DND-41 (cell line): ENCODE measurements at regions not wholly inside any gene's neighbourhood (a gene's known extent, or its start where the extent isn't known, plus 50 kb on each side); places are given as distances from the start of the nearest gene placed in this dataset.
"Not testable (repeated sequence)": the region's sequence is repeated elsewhere in the genome, so short reads cannot be mapped to it uniquely, and the experiment has no call there.

Experiments
- ATAC-seq: fragments of 200-7000 bp; cut with Tn5 transposase; 3 replicates; pipeline ENCODE4 v1.9.1; 2021; ENCODE audit warnings: low read depth; ENCODE audit not compliant: insufficient read depth
- DNase-seq: peaks from one replicate; pipeline ENCODE4 v3.0.0-alpha.2; 2020
- H2AFZ ChIP-seq: 2 replicates; pipeline ENCODE4 v1.6.0; 2012; ENCODE audit warnings: low read depth, low read length
- H3K27ac ChIP-seq: 2 replicates; pipeline ENCODE4 v1.5.1; 2012; ENCODE audit warnings: low read length, inconsistent platforms
- H3K27me3 ChIP-seq: fragments of 200-600 bp; sonication (generic); 2 replicates; pipeline ENCODE4 v1.6.0; 2012; ENCODE audit warnings: low read length, mild to moderate bottlenecking, inconsistent platforms; ENCODE audit not compliant: insufficient read depth, poor library complexity
- H3K36me3 ChIP-seq: 2 replicates; pipeline ENCODE4 v1.5.1; 2012; ENCODE audit warnings: low read length, inconsistent platforms; ENCODE audit not compliant: insufficient read depth
- H3K4me1 ChIP-seq: 2 replicates; pipeline ENCODE4 v1.5.1; 2012; ENCODE audit warnings: mild to moderate bottlenecking, low read length; ENCODE audit not compliant: insufficient read depth
- H3K4me2 ChIP-seq: 2 replicates; pipeline ENCODE4 v1.6.0; 2012; ENCODE audit warnings: mild to moderate bottlenecking, moderate library complexity, low read length, inconsistent platforms; ENCODE audit not compliant: insufficient read depth
- H3K4me3 ChIP-seq, 2 experiments: fragments of 200-600 bp in 1 of 2; shearing (Covaris generic) in 1 of 2; 2 replicates each; pipeline ENCODE4 v1.5.1; 2012 to 2016; ENCODE audit warnings: inconsistent platforms in 2 of 2, low read length in 2 of 2, mild to moderate bottlenecking in 2 of 2, low read depth in 1 of 2, moderate library complexity in 1 of 2
- H3K79me2 ChIP-seq: 2 replicates; pipeline ENCODE4 v1.6.0; 2012; ENCODE audit warnings: low read length, inconsistent platforms; ENCODE audit not compliant: insufficient read depth
- H3K9ac ChIP-seq: 2 replicates; pipeline ENCODE4 v1.6.0; 2012; ENCODE audit warnings: low read depth, mild to moderate bottlenecking, inconsistent platforms, low read length, moderate library complexity
- H3K9me3 ChIP-seq: 2 replicates; pipeline ENCODE4 v1.5.1; 2012; ENCODE audit warnings: low read length, moderate library complexity, mild to moderate bottlenecking, inconsistent platforms; ENCODE audit not compliant: insufficient read depth, severe bottlenecking
- H4K20me1 ChIP-seq: 2 replicates; pipeline ENCODE4 v1.6.0; 2012; ENCODE audit warnings: low read length; ENCODE audit not compliant: insufficient read depth
- CTCF ChIP-seq: IDR thresholded peaks from 2 replicates; pipeline ENCODE4 v1.5.1; 2012; ENCODE audit warnings: borderline replicate concordance, low read length, moderate library complexity, mild to moderate bottlenecking; ENCODE audit not compliant: poor library complexity, severe bottlenecking; ENCODE audit errors: extremely low read depth
- EZH2 ChIP-seq: IDR thresholded peaks from 3 replicates; pipeline ENCODE4 v1.6.1; 2012; ENCODE audit warnings: borderline replicate concordance, low read depth, mild to moderate bottlenecking, moderate library complexity, low read length, inconsistent platforms; ENCODE audit not compliant: severe bottlenecking

GRCh38 chr7:94154858-94155257, 150.7 kb upstream of the BET1 start:
- H3K27me3 ChIP-seq = no peaks in the 10 kb centered on the region
- H3K36me3 ChIP-seq = no peaks in the 10 kb centered on the region
- H3K4me2 ChIP-seq = no peak overlapping the region
- no peak overlapping the region for H3K4me3 ChIP-seq
- H3K79me2 ChIP-seq = no peaks in the 10 kb centered on the region
- TF ChIP-seq CTCF (no peak), EZH2 (no peak)
- no peaks in the 10 kb centered on the region for H4K20me1 ChIP-seq
- no peak overlapping the region for H3K9ac ChIP-seq
- no peaks in the 10 kb centered on the region for H3K4me1 ChIP-seq
- no peak overlapping the region for H2AFZ ChIP-seq
- ATAC-seq = no peak
- H3K9me3 ChIP-seq = no peaks in the 10 kb centered on the region
- H3K27ac ChIP-seq = no peak overlapping the region
- DNase-seq = no peak

- not testable (repeated sequence) for DNase-seq, H3K9me3 ChIP-seq, H3K27ac ChIP-seq, ATAC-seq, H3K4me2 ChIP-seq, H3K27me3 ChIP-seq, H2AFZ ChIP-seq, H3K4me3 ChIP-seq, H3K36me3 ChIP-seq, H3K79me2 ChIP-seq, H4K20me1 ChIP-seq, H3K4me1 ChIP-seq, H3K9ac ChIP-seq
Measured at GRCh38 chr7:94157659-94158306, 153.6 kb upstream of the BET1 start.

- DNase-seq (no peak), ATAC-seq (no peak)
- Histone ChIP-seq H3K27ac (no peak overlapping the region), H3K27me3 (no peaks in the 10 kb centered on the region), H3K4me2 (no peak overlapping the region), H2AFZ (no peak overlapping the region), H3K4me3 (no peak overlapping the region), H3K36me3 (no peaks in the 10 kb centered on the region), H3K79me2 (no peaks in the 10 kb centered on the region), H3K4me1 (no peaks in the 10 kb centered on the region), H3K9me3 (no peaks in the 10 kb centered on the region), H4K20me1 (no peaks in the 10 kb centered on the region), H3K9ac (no peak overlapping the region)
- TF ChIP-seq EZH2 = no peak
- no peak for TF ChIP-seq CTCF
Measured at GRCh38 chr7:94160719-94161435, 156.7 kb upstream of the BET1 start.

GRCh38 chr7:94161476-94161875, 157.3 kb upstream of the BET1 start:
- H3K36me3 ChIP-seq = no peaks in the 10 kb centered on the region
- no peaks in the 10 kb centered on the region for H3K79me2 ChIP-seq
- H3K27ac ChIP-seq = no peak overlapping the region
- DNase-seq (no peak), ATAC-seq (no peak)
- no peak overlapping the region for H3K4me2 ChIP-seq
- H3K4me1 ChIP-seq = no peaks in the 10 kb centered on the region
- no peak for TF ChIP-seq CTCF
- no peak for TF ChIP-seq EZH2
- H3K4me3 ChIP-seq = no peak overlapping the region
- H2AFZ ChIP-seq = no peak overlapping the region
- H3K9ac ChIP-seq = no peak overlapping the region
- no peaks in the 10 kb centered on the region for H3K27me3 ChIP-seq
- no peaks in the 10 kb centered on the region for H4K20me1 ChIP-seq
- no peaks in the 10 kb centered on the region for H3K9me3 ChIP-seq
